Esophagus (tissue), 2 donors: ENCODE measurements at regions not wholly inside any gene's neighbourhood (a gene's known extent, or its start where the extent isn't known, plus 50 kb on each side); places are given as distances from the start of the nearest gene placed in this dataset.

Source experiments
- H3K27ac ChIP-seq, 2 donors: one replicate each; pipeline ENCODE4 v1.5.1; 2013; ENCODE audit warnings: low read depth in 2 of 2, mild to moderate bottlenecking in 2 of 2, inconsistent platforms in 1 of 2, low read length in 1 of 2, moderate library complexity in 1 of 2
- H3K27me3 ChIP-seq, 2 donors: one replicate each; pipeline ENCODE4 v1.6.1; 2013; ENCODE audit warnings: low read length in 2 of 2, control low read depth in 1 of 2, mild to moderate bottlenecking in 1 of 2; ENCODE audit not compliant: insufficient read depth in 2 of 2, control insufficient read depth in 1 of 2
- H3K36me3 ChIP-seq, 2 donors: one replicate each; pipeline ENCODE4 v1.6.1; 2013; ENCODE audit warnings: low read length in 1 of 2; ENCODE audit not compliant: control insufficient read depth in 2 of 2, insufficient read depth in 2 of 2
- H3K4me1 ChIP-seq, 2 donors: one replicate each; pipeline ENCODE4 v1.6.1; 2013; ENCODE audit warnings: low read length in 1 of 2; ENCODE audit not compliant: control insufficient read depth in 2 of 2, insufficient read depth in 2 of 2
- H3K4me3 ChIP-seq, 2 donors: one replicate each; pipeline ENCODE4 v1.5.1; 2013; ENCODE audit warnings: low read length in 2 of 2, mild to moderate bottlenecking in 2 of 2, low read depth in 1 of 2, moderate library complexity in 1 of 2
- H3K9me3 ChIP-seq, 2 donors: one replicate each; pipeline ENCODE4 v1.6.1; 2013; ENCODE audit warnings: mild to moderate bottlenecking in 2 of 2, low read depth in 1 of 2, low read length in 1 of 2, moderate library complexity in 1 of 2; ENCODE audit not compliant: control insufficient read depth in 2 of 2, insufficient read depth in 1 of 2
- WGBS, 2 donors: extraction: QIAGEN DNeasy Blood & Tissue Kit; methylation state at CpG; one replicate each; pipeline ENCODE4 v1.1.7; 2013; 5-methylcytosine and 5-hydroxymethylcytosine counted together
- donor health status: healthy with polysubstance abuse.
- donor health status: Bipolar disorder and iron deficiency.

DNA sequence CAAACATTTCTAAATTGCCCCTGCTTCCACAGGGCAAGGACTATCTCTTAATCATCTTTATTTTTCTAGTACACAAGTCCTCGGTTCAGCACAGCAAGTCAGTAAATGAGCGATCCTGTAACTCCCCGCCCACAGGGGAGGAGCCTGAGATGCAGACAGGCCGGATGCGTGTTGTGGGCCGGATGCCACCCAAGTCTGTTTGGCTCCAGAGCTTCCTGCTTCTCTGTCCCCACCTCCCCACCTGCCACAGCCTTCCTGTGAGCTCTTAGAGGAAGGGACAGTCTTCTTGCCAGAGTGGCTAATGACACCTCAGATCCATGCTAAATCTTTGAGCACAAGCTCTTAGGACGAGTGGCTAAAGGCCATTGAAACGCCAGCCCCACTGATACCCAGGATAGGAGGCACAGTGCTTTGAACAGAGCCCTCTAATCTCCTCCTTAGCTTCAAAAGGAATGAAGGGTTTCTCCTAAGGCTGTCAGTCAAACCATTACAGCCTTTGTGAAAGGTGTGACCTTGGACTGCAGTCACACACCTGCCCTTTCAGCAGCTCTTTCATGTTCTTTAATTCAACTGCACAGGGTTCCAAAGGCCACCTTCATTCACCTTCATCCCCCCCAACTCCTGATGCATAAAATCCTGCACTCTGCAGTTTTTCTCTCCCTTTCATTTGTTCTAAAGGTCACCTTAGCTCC lies 264.3 kb downstream of the TFAP2C start:
- Histone ChIP-seq H3K4me1 (no peaks in the 10 kb centered on the region), H3K9me3 (no peaks in the 10 kb centered on the region), H3K4me3 (no peak overlapping the region), H3K27me3 (no peaks in the 10 kb centered on the region), H3K36me3 (no peaks in the 10 kb centered on the region), H3K27ac (no peak overlapping the region)
- 46 to 56% methylated on average over 8 of the region's 8 CpGs for WGBS, 2 donors

- H3K36me3 ChIP-seq = no peaks in the 10 kb centered on the region
- WGBS, 2 donors = 80 to 82% methylated on average over 7 of the region's 7 CpGs
- H3K27me3 ChIP-seq = no peaks in the 10 kb centered on the region
- no peak overlapping the region for H3K4me3 ChIP-seq
- peaks cover 0 to 2% of the 10 kb centered on the region in 2 donors for H3K9me3 ChIP-seq
- H3K27ac ChIP-seq = no peak overlapping the region
- no peaks in the 10 kb centered on the region for H3K4me1 ChIP-seq
Observed at GRCh38 chr20:56896447-56896846, 267.3 kb downstream of the TFAP2C start.

DNA sequence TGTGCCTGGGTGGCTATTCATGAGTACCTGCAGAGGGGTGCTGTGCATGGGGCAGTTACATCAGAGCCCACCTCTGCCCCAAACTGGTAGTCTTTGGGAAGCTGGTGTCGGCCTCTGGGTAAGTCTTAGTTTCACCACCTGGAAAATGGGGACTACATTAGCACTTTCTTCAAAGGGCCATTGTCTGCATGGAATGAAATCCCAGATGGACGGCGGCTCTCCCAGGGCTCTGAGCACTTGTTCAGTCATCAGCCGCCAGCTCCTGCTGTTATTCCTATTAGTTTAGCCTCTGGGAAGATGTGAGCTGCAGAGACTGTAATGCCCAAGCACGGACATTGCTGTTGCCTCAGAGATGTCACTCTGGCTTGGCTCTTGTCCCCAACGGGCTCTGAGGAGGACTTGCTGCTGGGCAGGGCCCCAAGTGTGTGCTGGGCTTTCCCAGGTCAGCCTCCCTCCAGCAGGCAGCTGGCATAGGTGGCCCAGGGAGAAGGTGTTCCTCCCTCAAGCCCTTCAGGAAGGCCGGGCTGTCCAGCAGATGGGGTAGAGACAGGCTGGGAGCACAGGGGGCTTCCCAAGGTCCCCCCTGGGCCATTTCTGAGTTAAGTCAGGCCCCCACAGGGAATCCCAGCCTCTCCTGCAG lies 268.3 kb downstream of the TFAP2C start:
- Histone ChIP-seq H3K27ac (no peak overlapping the region), H3K4me1 (no peaks in the 10 kb centered on the region), H3K36me3 (no peaks in the 10 kb centered on the region), H3K27me3 (no peaks in the 10 kb centered on the region), H3K4me3 (no peak overlapping the region), H3K9me3 (peaks cover 0 to 3% of the 10 kb centered on the region in 2 donors)
- WGBS, 2 donors = 72 to 75% methylated on average over 7 of the region's 7 CpGs

- H3K36me3 ChIP-seq = no peaks in the 10 kb centered on the region
- peaks cover 0 to 3% of the 10 kb centered on the region in 2 donors for H3K9me3 ChIP-seq
- no peaks in the 10 kb centered on the region for H3K27me3 ChIP-seq
- H3K4me1 ChIP-seq = no peaks in the 10 kb centered on the region
- no peak overlapping the region for H3K27ac ChIP-seq
- whole genome bisulfite sequencing, 2 donors = 77 to 85% methylated on average over 3 of the region's 3 CpGs
- no peak overlapping the region for H3K4me3 ChIP-seq
Observed at GRCh38 chr20:56897958-56898349, 268.8 kb downstream of the TFAP2C start.

DNA sequence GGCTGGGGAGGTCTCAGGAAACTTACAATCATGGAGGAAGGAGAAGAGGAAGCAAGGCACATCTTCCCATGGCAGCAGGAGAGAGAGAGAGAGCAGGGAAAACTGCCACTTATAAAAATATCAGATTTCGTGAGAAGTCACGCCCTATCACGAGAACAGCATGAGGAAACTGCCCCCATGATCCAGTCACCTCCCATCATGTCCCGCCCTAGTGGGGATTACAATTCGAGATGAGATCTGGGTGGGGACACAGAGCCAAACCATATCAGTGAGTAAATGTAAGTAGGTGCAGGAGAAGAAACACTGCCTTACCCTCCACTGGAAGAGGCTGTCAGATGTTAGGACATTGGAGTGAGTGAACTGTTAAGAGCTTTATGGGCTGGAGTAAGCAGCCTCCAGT lies 270.4 kb downstream of the TFAP2C start:
- Histone ChIP-seq H3K27ac (no peak overlapping the region), H3K4me1 (no peaks in the 10 kb centered on the region), H3K4me3 (no peak overlapping the region), H3K9me3 (peaks cover 0 to 3% of the 10 kb centered on the region in 2 donors), H3K36me3 (no peaks in the 10 kb centered on the region), H3K27me3 (no peaks in the 10 kb centered on the region)
- WGBS, 2 donors = 69 to 71% methylated on average over 5 of the region's 5 CpGs

- Histone ChIP-seq H3K4me3 (no peak overlapping the region), H3K27me3 (no peaks in the 10 kb centered on the region), H3K27ac (no peak overlapping the region), H3K36me3 (no peaks in the 10 kb centered on the region), H3K4me1 (no peaks in the 10 kb centered on the region), H3K9me3 (peaks cover 0 to 3% of the 10 kb centered on the region in 2 donors)
- 84% methylated on average over 9 of the region's 9 CpGs for WGBS, 2 donors
Observed at GRCh38 chr20:56900252-56900651, 271.1 kb downstream of the TFAP2C start.

GRCh38 chr20:56903421-56903820 lies 274.3 kb downstream of the TFAP2C start:
- WGBS, 2 donors = 22 to 43% methylated on average over 1 of the region's 1 CpG
- Histone ChIP-seq H3K4me3 (no peak overlapping the region), H3K9me3 (peaks cover 2 to 3% of the 10 kb centered on the region in 2 donors), H3K36me3 (no peaks in the 10 kb centered on the region), H3K4me1 (no peaks in the 10 kb centered on the region), H3K27me3 (no peaks in the 10 kb centered on the region), H3K27ac (no peak overlapping the region)

DNA sequence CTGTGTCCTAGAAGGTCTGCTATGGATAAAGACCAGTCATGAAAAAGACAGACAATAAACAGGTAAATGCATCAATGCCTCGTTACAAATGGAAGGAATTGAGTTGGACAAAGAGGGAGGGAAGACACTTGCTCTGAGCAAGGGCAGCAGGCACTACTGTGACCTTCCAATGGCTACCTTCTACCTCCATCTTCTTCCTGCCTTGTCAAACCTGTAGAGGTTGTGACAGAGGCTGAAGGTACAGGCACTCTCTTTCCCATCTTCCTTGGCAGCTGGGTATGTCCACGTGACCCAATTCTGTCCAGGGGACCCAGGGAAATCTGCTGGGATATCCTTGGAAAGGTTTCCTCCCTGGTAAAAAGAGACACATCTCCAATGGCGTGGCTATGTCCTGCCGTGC lies 274.8 kb downstream of the TFAP2C start:
- H3K27me3 ChIP-seq = no peaks in the 10 kb centered on the region
- 59 to 70% methylated on average over 4 of the region's 4 CpGs for WGBS, 2 donors
- peaks cover 2 to 3% of the 10 kb centered on the region in 2 donors for H3K9me3 ChIP-seq
- H3K4me1 ChIP-seq = no peaks in the 10 kb centered on the region
- H3K36me3 ChIP-seq = no peaks in the 10 kb centered on the region
- no peak overlapping the region for H3K27ac ChIP-seq
- no peak overlapping the region for H3K4me3 ChIP-seq

DNA sequence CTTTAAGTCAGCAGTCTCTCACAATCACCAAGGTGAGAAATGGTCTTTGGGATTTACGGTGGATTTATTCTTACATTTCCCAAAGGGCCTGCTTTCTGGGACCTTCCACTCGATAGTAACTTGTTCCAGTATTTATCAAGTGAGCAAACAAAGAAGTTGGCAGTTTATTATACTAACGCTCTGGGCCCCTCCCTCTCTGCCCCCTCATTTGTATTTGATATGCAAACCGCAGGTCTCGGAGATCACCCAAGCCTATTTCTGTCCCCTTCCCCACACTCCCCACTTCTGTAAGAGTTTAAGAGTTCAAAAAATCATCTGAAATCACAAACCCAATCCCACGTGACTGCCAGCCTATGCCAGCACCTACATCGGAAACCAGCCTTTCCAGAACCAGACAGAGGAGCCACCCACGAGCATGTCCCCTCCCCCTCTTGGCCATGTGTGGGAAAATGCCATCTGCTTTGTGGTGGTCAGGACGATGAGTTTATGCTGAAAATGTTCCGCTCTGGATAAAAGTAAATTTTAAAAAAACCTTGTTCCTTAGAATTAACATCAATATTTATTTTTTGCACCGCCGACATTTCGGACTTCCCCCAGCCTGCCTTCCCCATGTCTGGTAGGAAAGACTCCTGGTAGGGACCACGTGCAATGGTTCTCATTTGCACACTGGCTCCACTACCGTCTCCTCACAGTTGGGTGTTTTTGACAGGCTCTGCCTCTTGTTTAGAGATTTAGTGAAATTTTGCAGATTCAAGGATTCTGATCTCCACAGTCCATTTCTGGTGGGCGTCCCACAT lies 281.0 kb downstream of the TFAP2C start:
- H3K9me3 ChIP-seq = peaks cover 0 to 2% of the 10 kb centered on the region in 2 donors
- H3K4me3 ChIP-seq = no peak overlapping the region
- H3K36me3 ChIP-seq = peaks cover 0 to 2% of the 10 kb centered on the region in 2 donors
- no peak overlapping the region for H3K27ac ChIP-seq
- 43 to 48% methylated on average over 16 of the region's 16 CpGs for WGBS, 2 donors
- H3K4me1 ChIP-seq = no peaks in the 10 kb centered on the region
- no peaks in the 10 kb centered on the region for H3K27me3 ChIP-seq
